ENCODE measurements at regions not wholly inside any gene's neighbourhood (a gene's known extent, or its start where the extent isn't known, plus 50 kb on each side); places are given as distances from the start of the nearest gene placed in this dataset.

DNA sequence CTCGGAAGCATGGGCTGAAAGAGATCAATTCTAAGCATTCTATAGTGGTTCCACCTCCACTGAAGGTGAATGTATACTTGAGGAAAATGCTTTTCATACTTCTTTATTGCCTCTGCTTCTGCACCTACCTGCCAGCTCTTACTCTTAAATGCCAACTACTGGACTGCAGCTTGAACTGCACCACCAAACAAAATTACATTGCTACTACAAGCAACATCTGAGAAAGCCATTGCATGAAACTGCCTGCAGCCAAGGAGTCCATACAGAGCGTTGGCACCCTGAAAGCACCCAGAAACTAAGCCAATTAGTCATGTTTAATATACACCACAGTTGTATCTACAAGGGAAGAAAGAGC is 440.9 kb downstream of the BTBD3 start:
- DNase-seq, result no peak

DNA sequence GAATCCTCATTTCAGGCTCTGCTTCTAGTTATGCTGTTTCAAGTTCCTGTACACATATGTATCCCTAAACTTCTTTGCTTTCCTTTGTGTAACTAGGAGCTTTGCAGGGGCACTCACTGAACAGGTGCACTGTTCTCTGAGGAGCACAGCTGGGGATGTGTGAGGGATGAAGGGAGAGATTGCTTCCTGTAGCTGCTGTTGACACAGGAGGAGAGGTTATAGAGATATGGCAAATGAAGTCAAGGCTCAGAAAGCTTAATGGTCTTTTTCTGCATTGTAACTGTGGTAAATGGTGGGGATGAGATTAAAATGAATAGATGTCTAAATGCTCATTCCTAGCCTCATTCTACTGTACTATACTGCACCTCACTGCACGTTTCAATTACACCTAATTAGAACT is 454.3 kb downstream of the BTBD3 start:
- DNase-seq, result no peak

DNA sequence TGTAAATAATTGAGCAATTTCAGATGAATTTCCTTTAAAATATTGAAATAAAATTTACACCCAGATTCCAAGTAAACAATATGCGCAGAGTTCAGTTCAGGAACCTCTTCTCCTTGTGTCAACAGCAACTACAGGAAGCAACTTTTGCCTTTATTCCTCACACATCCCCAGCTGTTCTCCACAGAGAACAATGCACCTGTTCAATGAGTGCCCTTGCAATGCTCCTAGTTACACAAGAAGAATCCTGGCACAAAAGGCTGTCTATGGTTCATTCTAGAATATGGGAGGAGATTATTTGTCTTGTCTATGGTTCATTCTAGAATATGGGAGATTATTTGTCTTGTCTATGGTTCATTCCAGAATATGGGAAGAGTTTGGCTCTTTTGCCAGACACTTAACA is 454.9 kb downstream of the BTBD3 start:
- no peak for DNase-seq

DNA sequence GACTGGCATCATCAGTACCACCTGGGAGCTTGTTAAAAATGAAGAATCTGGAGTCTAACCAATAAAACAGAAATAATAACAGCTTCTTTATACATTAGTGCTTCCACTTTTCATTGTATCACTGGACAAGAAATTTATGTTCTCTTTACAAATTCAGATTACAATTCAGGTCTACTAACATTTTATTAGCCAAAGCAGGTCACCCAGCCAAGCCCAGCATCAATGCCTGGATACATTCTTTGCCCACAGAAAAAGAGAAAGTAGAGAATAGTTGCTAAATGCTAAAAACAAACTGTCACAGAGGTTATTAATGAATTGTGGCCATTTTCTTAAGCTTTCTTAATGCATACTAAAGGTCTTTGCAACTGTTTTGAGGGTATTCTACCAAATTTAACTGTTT is 458.3 kb downstream of the BTBD3 start:
- no peak for DNase-seq

DNA sequence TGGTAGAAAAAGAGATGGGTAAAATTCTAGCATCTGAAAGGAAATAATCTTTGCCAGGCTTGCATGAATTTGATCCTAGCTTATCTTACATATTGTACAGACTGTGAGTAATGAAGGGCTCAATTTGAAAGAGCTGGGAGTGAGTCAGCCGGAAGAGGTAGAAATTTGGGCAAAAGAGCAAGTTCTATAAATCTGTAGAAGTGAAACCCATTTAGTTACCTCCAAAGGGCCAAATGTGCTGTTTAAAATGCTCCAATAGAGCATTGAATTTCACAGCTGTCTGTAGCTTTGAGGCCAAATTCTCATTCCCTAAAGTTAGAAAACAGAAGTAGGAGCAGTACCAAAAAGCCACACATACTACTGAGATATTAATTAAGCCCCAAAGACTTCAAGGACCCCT is 466.1 kb downstream of the BTBD3 start:
- DNase-seq, result peak; percentile 37

DNA sequence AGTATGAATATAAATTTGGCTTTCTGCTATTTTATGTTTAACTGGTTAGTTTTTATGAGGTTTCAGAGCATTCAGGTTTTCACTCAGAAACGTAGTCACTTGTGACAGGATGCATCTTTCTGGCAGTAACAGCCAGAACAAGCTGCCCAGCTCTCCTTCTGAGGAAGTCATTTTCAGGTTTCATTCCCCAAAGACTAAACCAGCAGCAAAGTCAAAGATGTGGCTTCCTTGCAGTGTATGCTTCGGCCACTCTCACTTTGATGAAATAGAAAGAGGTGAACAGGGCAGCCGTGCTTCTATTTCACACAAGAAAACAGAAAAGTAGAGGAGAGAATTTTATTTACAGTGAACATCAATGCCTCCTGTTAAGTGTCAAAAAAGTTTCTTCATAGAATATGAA is 469.1 kb downstream of the BTBD3 start:
- DNase-seq, result no peak

DNA sequence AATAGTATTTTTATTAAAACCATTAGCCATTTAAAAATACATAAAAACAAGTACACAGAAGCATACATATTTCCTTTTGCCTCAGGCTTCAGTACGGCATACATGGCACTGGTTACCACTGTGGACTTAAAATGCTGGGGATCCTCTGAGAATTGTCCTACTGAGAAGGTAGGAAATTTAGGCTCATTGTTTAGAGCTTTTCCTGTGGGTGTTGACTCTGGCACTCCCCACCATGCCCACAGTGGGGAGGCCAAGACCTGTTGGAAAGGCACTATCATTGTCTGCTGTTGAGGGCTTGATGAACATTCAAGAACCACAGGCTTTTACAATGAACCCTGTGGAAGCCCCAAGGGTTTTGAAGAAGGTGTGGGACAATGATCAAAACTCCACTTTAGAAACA is 473.4 kb downstream of the BTBD3 start:
- no peak for DNase-seq

DNA sequence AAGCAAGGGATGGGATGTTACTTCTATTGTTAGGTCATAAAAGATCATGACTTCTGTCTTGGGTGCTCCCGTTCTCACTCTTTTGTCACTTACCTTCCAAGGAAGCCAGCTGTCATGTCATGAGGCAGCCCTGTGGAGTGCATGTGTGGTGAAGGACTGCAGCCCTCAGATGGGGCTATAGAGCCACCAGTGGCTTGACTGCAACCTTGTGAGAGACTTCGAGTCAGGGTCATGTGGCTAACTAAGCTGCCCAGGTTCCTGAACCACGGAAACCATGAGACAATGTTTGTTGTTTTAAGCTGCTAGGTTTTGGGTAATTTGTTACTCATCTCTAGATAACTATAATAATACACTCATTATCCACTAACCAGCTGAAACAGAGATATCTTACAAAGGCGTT is 477.1 kb downstream of the BTBD3 start:
- no peak for DNase-seq

DNA sequence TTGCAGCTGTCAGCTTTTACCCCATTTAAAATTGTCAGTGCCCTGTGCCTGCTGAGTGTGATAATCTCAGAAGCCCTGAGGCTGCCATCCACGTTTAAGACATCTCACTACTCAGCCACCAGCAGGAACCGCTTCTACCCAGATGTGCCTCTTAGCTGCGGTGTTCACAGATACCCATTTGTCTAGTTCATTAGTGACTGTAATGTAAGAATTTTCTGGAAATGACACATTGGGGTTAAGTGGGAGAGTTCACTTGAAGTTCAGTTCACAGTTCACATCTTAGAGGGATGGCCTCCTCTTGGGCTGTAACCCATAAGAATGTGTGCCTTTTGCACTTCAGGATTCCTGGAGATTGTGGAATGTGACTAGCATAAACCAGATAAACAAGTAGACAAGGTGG is 477.7 kb downstream of the BTBD3 start:
- no peak for DNase-seq

DNA sequence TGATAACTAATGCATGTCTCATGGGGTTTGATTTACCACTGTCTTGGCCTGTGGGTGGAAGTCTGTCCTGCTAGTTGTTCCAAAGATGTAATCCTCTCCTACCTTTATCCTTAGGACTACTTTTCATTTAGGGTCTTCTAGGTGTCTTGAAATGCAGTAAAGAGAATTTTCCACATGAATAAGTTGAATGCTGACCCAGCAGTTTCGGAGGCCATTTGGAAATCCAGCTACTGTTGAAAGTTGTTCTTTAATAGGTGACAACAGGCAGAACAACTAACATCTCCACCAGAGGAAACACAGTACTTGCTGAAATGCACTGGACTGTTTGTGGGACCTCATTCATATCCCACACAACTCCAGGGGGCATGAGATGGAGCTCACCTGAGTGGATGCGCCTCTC is 478.1 kb downstream of the BTBD3 start:
- no peak for DNase-seq

DNA sequence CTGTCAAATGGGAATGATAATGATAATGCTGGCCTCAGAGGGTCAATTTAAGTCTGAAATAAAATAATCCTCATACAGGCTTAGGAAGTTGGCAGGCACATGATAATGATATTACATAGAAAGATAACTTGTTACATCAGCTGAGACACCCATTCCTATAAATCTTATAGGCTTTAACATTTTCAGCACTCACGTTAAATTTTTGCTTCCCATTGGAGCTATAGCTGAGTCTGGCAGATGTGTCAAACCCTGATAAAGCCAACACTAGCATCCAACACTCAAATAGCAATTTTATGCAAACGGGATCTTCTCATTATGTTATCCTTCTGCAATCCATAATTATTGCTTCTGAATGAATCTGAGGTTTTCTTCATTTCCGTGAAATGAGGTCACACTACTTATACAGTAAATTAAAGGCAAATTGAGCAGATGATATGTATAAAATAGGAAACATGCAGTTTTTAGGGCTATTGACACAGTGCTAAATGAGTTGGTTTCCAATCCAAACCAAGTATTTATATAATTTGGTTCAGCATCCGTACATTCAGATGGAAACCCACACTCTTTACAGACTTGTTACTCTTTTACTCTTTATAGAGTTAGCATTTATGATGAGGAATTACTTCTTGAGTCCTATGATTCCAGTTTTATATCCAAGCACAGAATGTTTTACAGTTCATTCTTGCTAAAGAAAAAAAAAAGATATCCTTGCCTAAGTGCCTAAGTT is 481.6 kb downstream of the BTBD3 start:
- no peak for DNase-seq

DNA sequence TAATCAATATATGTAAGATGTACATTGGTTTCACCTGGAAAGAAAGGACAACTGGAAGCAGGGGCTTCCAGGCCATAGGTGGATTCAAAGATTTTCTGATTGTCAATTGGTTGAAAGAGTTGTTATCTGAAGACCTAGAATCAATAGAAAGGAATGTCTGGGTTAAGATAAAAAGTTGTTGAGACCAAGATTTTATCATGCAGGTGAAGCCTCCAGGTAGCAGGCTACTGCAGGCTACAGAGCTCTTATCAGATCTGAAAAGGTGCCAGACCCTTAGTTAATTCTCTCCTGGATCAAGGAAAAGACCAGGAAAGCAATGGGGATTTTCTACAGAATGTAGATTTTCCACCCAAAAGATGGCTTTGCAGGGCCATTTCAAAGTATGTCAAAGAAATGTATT is 487.2 kb downstream of the BTBD3 start:
- DNase-seq, result no peak

DNA sequence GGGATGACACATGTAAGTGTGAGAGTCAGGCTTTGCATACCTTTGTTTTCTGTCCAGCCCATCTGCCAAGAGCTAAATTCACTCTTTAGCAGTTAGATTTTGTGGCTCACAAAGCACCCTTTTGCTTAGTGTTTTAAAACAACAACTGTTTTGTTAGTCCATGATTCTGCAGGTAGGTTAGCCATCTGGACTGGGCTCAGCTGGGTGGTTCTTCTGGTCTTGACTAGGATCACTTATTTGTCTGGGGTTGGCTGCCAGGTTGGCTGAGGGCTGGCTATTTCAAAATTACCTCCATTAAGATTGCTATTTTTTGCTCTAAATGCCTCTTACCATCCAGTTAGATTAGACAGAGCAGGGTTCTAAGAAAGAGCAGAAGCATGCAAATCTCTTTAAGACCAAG is 489.3 kb downstream of the BTBD3 start:
- DNase-seq, result no peak

DNA sequence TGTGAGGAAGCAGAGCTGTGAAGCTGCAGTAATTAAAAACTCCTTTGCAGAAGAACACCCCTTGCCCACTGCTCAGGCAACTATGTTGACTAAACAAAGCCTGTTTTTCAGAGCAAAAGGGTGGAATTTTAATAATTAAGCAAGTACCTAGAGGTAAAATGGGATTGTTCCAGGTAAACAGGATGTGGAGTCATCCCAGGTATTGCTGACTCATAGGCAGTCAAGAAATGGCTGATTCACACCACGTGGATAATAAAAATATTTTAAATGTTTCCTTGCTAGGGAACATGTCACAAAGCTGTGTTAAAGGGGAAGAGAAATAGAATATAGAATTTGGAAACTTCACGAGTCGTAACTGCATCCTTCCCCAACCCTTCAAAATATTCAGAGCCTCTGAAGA is 491.8 kb downstream of the BTBD3 start:
- DNase-seq, result no peak

DNA sequence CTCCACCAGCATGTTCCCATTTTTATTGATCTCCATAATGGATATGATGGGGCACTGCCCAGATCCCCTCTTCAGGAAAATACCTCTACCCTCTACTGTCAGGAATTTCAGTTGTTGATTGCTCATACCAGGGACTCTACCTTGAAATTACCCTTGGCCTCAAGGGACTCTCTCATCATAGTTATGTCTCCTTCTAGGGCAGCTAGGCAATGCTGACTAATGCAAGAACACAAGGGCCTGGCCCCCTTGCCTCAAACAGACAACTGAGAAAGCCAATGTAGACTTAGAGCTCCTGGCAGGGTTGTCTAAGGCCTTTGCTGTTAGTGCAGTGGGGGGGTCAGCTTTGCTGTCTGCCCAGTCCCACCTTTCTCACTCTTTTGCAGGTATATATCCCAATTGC is 493.1 kb downstream of the BTBD3 start:
- no peak for DNase-seq

DNA sequence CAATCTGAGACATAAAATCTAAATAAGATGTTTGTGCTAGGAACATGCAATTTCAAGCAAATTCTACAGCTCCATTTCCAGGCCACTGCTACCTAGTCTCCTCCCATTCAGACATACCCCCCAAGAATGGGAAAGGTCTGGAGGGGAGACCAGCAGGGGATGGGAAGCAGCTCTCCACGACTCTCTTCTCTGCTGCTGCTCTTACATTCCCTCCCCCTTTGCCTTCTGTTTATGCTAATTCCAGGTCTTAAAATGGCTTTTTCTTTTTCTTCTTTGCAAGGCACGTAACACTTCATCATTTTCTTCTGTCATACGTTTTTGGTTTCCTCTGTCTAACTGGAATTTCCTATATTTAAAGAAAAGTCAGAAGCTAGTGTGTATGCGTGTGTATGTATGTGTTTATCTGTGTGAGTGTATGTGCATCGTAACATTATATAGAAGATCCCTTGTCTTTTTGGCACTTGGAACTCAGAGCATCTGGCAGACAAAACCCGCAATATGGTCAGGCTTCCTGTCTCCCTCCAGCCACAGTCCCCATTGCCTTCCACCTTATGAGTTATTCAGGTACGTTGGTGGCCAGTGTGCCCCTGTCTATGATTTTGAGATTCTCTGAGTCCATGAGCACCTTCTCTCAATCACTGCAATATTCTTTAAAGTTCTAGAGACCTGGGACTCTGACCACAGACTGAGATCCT is 493.7 kb downstream of the BTBD3 start:
- DNase-seq, result no peak

DNA sequence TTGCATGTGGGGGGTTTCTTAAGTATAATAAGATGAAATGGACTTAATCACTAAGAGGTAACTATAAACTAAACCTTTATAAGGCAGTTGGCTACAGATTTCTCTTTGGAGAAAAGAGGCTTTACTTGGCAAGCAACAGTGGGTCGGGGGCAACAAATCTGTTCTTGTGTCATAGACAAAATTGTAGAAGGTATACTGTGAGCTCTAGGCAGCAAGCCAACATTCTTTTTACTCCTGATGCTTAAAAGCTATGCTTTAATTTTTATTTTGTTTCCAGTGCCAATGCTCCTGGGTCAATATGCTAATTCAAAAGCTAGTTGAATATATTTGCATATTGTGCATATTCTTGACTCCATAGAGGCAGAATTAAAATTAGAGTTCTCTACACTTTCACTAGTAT is 495.4 kb downstream of the BTBD3 start:
- DNase-seq, result no peak

DNA sequence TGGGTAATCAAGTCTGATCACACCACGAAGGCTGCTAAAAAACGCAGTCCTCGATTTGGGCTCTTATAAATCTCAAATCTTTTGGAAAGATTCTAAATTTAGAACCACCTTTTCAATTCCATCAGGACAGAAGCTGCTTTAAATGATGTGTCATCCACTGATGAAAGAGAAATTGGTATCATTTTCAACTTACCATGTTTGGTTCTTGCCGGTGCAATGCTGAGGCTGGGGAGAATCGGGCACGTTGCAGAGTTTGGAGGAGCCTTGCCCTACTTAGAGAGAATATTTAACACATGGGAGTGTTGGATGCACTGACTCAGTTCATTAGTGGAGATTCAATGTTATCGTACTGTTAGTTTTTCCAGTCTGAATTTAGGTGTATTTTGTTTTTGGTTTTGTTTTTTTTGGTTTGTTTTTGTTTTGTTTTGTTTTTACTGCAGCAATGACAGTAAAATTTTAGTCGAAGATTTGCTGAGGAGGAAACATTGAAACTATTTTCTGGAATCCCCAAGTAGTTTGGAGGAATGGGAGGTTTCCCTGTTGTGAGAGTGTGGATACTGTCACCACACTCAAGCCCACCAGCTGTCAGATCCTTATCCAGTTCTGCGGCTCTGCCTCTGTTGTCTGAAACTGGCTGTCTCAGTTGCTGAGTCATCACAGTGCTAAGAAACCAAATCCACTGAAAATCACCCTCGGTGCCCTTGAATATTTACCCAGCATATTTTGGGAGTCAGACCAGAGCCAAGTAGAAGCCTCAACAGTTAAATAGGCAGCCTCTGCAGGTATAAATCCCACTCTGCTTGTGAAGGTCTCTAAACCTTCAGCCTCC is 497.0 kb downstream of the BTBD3 start:
- no peak for DNase-seq

DNA sequence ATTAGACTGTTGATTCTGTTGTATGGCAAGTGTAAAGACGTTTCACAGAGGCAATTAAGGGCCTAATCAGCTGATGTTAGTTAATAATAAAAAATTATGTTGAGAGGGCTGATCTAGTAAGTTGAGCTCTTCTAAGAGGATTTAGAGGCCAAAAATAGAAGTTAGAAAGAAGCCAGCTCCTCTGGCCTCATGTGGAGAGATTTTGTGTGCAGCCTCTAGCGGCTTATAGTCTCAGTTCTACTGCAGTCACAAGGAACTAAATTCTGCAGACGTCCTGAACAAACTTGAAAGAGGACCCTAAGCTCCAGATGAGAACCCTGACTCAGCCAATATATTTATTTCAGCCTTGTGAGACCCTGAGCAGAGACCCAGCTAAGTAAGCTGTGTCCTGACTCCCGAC is 498.6 kb downstream of the BTBD3 start:
- no peak for DNase-seq

DNA sequence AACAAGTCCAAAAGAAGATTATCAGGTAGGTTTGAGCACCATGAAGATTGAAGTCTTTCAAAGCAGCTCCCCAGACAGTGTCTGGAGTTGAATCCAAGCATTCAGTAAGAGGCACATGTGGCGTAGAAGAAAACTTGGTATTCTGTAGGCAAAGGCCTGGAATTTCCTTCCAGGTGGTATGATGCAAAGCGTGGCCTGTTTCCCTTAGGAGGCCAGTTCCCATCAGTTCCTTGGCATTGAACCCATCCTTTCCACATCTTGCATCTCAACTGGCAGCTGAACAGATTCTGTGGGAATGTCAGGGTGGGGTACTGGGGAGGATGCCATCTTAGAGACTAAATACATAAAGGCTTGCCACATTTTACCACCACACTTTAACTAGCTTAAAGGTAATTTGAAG is 516.0 kb downstream of the BTBD3 start:
- no peak for DNase-seq

DNA sequence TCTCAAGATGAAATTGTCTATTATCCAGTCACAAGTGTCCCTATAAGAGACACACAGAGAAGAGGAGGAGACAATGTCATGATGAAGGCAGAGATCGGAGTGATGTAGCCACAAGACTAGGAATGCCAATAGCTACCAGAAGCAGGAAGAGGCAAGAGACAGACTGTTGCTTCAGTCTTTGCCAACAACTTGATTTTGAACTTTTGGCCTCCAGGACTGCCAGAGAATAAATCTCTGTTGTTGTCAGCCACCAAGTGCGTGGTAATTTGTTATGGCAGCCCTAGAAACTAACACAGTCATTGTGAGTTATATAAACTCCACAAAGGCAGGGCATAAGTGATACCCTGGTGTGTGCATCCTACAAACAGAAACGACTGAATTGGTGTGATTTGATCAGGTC is 517.0 kb downstream of the BTBD3 start:
- no peak for DNase-seq

DNA sequence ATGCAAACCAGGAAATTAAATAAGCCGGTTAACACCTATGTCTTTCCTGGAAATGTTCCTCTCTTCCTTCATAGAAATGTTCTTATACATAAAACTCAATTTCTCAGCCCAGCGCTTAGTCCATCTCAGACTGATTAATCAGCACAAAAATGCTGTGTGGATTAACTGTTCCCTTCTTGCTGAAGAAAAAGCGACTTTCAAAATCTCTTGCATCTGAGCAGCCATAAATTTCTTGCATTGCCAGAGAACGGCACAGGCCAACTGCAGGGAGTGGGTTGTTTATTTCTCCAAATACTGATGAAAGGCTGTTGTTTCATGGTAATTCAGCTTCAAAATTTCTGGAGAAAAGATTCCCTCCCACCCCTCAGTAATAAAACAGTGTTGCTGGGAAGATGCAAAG is 517.6 kb downstream of the BTBD3 start:
- no peak for DNase-seq

DNA sequence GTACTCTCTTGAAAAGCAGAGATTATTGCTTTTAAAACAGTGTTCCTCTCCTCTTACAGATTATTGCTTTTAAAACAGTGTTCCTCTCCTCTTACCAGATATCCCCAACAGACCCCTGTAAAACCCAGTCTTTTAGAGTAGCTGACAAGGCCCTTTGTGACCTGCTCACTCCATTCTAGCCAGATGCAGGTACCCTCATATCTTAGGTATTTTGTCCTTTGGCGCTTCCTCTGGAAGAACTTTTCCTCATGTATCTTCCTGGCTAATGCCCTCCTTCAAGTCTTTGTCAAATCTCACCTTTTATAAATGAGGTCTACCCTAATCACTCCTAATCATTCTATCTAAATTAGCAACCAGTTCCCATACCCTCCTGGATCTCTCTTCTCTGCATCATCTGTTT is 536.0 kb downstream of the BTBD3 start:
- no peak for DNase-seq
